GM20000 (cell line): ENCODE measurements at regions not wholly inside any gene's neighbourhood (a gene's known extent, or its start where the extent isn't known, plus 50 kb on each side); places are given as distances from the start of the nearest gene placed in this dataset.
"Not testable (repeated sequence)": the region's sequence is repeated elsewhere in the genome, so short reads cannot be mapped to it uniquely, and the experiment has no call there.

ENCODE experiments used
- DNase-seq: peaks from one replicate; pipeline ENCODE4 v3.0.0; 2012; ENCODE audit warnings: low spot score
- CTCF ChIP-seq: IDR thresholded peaks from 2 replicates; pipeline ENCODE4 v1.5.1; 2012; ENCODE audit warnings: mild to moderate bottlenecking, control low read depth; ENCODE audit errors: extremely low read depth, missing control alignments

GRCh38 chr3:164730815-164731360 lies 347.4 kb downstream of the SI start:
- DNase-seq: no peak
- no peak for TF ChIP-seq CTCF

- TF ChIP-seq CTCF: no peak
- DNase-seq: no peak
These were observed 354.9 kb downstream of the SI start for GRCh38 chr3:164723396-164723795.

DNA sequence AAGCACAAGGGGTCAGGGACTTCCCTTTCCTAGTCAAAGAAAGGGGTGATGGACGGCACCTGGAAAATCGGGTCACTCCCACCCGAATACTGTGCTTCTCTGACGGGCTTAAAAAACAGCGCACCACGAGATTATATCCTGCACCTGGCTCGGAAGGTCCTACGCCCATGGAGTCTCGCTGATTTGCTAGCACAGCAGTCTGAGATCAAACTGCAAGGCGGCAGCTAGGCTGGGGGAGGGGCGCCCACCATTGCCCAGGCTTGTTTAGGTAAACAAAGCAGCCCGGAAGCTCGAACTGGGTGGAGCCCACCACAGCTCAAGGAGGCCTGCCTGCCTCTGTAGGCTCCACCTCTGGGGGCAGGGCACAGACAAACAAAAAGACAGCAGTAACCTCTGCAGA lies 375.5 kb downstream of the SI start:
- not testable (repeated sequence) for DNase-seq

GRCh38 chr3:164687902-164688301 lies 390.4 kb downstream of the SI start:
- no peak for DNase-seq
- no peak for TF ChIP-seq CTCF

DNA sequence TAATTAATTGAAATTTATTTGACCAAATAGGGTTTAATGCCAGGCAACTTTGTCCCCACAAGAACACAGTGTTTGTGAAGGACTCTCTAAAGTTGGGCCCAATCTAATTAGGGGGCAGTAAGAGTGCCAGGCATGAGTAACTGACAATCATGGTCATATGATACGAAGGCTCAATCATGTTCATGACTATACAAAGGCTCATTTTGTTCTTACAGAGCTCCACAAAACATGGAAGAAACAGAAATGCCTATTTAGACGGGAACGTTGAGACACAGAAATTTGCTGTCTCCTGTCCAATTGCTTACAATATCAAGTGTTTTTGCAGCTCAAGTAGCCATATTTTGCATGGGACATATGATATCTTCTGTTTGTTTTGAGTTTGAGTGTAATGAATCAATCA lies 391.1 kb downstream of the SI start:
- TF ChIP-seq CTCF: no peak
- no peak for DNase-seq

GRCh38 chr3:164683489-164683888 lies 394.8 kb downstream of the SI start:
- no peak for TF ChIP-seq CTCF
- no peak for DNase-seq

- no peak for TF ChIP-seq CTCF
- DNase-seq: no peak
These were observed 399.1 kb downstream of the SI start for GRCh38 chr3:164679245-164679644.

DNA sequence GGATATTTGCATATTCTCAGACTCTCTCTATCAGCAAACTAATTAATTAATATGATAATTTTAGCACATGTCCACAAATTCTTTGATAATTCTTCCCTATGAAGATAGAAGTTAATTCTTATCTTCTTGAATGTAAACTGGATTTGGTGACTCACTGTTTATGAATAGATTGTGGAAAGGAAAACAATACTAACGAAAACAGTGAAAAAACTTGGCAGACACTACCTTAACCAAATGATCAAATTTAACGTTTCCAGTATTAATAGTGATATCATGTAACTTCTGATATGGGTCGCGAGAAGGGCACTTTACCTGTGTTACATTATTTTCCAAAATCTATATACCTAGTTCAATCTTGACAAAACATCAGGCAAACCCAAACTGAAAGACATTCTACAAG lies 401.0 kb downstream of the SI start:
- no peak for TF ChIP-seq CTCF

More for the DNA sequence above, 401.0 kb downstream of the SI start:
- no peak for DNase-seq
